Activated CD4-positive, alpha-beta T cell treated with anti-CD3 and anti-CD28 coated beads, Interleukin-2, amount 10 ng/mL, durations not matched to agents 7 days and 5 days (primary cell): ENCODE measurements at regions not wholly inside any gene's neighbourhood (a gene's known extent, or its start where the extent isn't known, plus 50 kb on each side); places are given as distances from the start of the nearest gene placed in this dataset.
"Not testable (repeated sequence)": the region's sequence is repeated elsewhere in the genome, so short reads cannot be mapped to it uniquely, and the experiment has no call there.

ENCODE experiments used
- CTCF ChIA-PET: fragments of 350-600 bp; sonication (Branson Sonifier 250); formaldehyde crosslinking; loops from one replicate; lab custom pipeline; 2021; ENCODE audit warnings: antibody characterized with exemption; lab: Charles Lee
- POLR2A ChIA-PET: fragments of 350-600 bp; sonication (Branson Sonifier 250); formaldehyde crosslinking; loops from one replicate; lab custom pipeline; 2021; ENCODE audit warnings: antibody characterized with exemption; lab: Charles Lee
- DNase-seq: peaks from one replicate; pipeline ENCODE4 v3.0.0-alpha.2; 2020
- H3K27ac Mint-ChIP-seq: one replicate; pipeline ENCODE4 v1.8.0; 2021; ENCODE audit warnings: mild to moderate bottlenecking, moderate library complexity, mixed read lengths
- H3K27me3 Mint-ChIP-seq: one replicate; pipeline ENCODE4 v1.8.0; 2021; ENCODE audit warnings: mixed read lengths
- H3K36me3 Mint-ChIP-seq: one replicate; pipeline ENCODE4 v1.8.0; 2021; ENCODE audit warnings: low read depth, mixed read lengths
- H3K4me1 Mint-ChIP-seq: one replicate; pipeline ENCODE4 v1.8.0; 2021; ENCODE audit warnings: mixed read lengths
- H3K4me3 Mint-ChIP-seq: one replicate; pipeline ENCODE4 v1.8.0; 2021; ENCODE audit warnings: mild to moderate bottlenecking, moderate library complexity, mixed read lengths
- H3K9me3 Mint-ChIP-seq: one replicate; pipeline ENCODE4 v1.8.0; 2021; ENCODE audit warnings: mixed read lengths

GRCh38 chr6:144362042-144363018, 77.2 kb downstream of the UTRN start:
- Mint-ChIP-seq H3K36me3 (peaks cover 53% of the 10 kb centered on the region), H3K4me1 (peaks cover 44% of the 10 kb centered on the region), H3K9me3 (no peaks in the 10 kb centered on the region), H3K4me3 (no peak overlapping the region), H3K27ac (no peak overlapping the region), H3K27me3 (no peaks in the 10 kb centered on the region)
- POLR2A ChIA-PET, result no interaction called here
- CTCF ChIA-PET, result no interaction called here
- no peak for DNase-seq

DNA sequence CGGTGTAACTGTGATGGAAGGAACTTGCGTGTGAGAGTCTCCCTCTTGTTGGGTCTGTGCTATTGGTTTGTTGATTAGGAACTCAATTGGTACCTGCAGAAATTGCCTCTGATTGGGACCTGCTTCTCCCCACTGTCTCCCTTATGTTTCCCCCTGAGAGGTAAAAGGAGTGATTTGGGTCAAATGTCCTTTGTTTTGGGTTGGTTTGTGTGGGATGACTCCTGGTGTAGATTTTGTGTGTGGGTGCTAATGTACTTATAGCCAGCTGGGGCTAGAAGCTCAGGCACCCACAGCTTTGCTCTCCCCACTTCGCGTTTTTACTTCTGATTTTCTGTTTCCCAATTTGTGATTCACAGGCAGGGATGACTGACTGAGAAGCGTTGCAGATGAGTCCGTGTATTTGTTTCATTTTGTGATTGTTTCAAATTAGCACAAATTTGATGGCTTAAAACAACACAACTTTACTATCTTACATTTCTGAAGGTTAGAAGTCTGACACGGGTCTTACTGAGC, 79.1 kb downstream of the UTRN start:
- POLR2A ChIA-PET, result no interaction called here
- no peak for DNase-seq

DNA sequence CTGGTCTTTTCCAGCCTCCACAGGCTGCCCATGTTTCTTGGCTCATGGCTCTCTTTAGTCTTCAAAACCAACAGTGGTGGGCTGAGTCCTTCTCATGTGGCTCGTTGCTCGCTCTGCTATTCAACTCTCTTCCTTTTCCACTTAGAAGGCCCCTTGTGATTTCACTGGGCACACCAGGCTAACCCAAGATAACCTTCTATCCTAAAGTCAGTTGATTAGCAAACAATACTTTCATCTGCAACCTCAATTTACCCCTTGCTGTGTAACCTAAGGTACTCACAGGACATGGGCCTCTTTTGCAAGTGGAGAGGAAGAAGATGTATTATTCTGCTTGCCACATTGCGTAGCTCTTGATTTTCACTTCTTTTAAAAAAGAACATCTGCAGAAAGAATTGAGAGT, 79.6 kb downstream of the UTRN start:
- H3K36me3 Mint-ChIP-seq, result peaks cover 63% of the 10 kb centered on the region
- POLR2A ChIA-PET, result no interaction called here
- peaks cover 43% of the 10 kb centered on the region for H3K4me1 Mint-ChIP-seq
- peaks cover 3% of the 10 kb centered on the region for H3K9me3 Mint-ChIP-seq
- no peak overlapping the region for H3K4me3 Mint-ChIP-seq
- DNase-seq, result no peak
- no peaks in the 10 kb centered on the region for H3K27me3 Mint-ChIP-seq
- CTCF ChIA-PET, result no interaction called here
- H3K27ac Mint-ChIP-seq, result no peak overlapping the region

More for the DNA sequence above, 79.1 kb downstream of the UTRN start:
- Mint-ChIP-seq H3K4me1 (peaks cover 43% of the 10 kb centered on the region), H3K27ac (no peak overlapping the region), H3K9me3 (no peaks in the 10 kb centered on the region), H3K27me3 (no peaks in the 10 kb centered on the region), H3K4me3 (no peak overlapping the region), H3K36me3 (peaks cover 59% of the 10 kb centered on the region)
- CTCF ChIA-PET, result interaction anchor here (1.3 kb wide), 1 partner anchor 49 kb away, joined by 3 read pairs; no protein-coding TSS in a partner anchor

- Mint-ChIP-seq H3K27me3 (no peaks in the 10 kb centered on the region), H3K4me1 (peaks cover 42% of the 10 kb centered on the region), H3K27ac (no peak overlapping the region), H3K4me3 (no peak overlapping the region), H3K36me3 (peaks cover 68% of the 10 kb centered on the region), H3K9me3 (peaks cover 5% of the 10 kb centered on the region)
- POLR2A ChIA-PET, result no interaction called here
- CTCF ChIA-PET, result no interaction called here
- DNase-seq, result no peak
Observed at GRCh38 chr6:144365271-144365670, 80.1 kb downstream of the UTRN start.

DNA sequence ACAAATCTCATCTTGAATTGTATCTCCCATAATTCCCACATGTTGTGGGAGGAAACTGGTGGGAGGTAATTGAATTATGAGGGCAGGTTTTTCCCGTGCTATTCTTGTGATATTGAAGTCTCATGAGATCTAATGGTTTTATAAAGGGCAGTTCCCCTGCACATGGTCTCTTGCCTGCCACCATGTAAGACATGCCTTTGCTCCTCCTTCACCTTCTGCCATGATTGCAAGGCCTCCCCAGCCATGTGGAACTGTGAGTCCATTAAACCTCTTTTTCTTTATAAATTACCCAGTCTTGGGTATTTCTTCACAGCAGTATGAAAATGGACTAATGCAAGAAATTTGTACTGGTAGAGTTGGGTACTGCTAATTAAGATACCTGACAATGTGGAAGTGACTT, 84.6 kb downstream of the UTRN start:
- H3K9me3 Mint-ChIP-seq, POLR2A ChIA-PET, H3K27ac Mint-ChIP-seq, DNase-seq, CTCF ChIA-PET, H3K4me3 Mint-ChIP-seq, H3K27me3 Mint-ChIP-seq, H3K4me1 Mint-ChIP-seq: not testable (repeated sequence)
- H3K36me3 Mint-ChIP-seq, result peaks cover 66% of the 10 kb centered on the region

DNA sequence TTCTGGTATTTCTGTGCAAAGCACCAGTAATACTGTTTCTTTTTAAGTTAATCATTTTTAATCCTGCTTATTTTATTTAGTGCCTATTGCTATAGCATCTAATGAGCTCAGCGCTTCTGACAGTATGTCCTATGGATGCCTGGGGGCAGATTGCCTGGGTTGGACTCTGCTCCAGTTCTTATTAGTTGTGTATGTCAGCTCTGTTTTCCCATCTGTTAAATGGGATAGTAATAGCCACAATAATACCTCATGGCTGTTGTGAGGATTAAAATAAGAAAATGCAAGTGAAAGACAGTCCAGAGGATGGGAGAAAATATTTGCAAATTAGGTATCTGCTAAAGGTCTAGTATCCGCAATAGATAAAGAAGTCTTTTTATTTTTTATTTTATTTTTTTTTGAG, 87.0 kb downstream of the UTRN start:
- ChIA-PET POLR2A (no interaction called here), CTCF (no interaction called here)
- H3K27me3 Mint-ChIP-seq, result no peaks in the 10 kb centered on the region
- H3K36me3 Mint-ChIP-seq, result peaks cover 58% of the 10 kb centered on the region
- no peak overlapping the region for H3K27ac Mint-ChIP-seq
- H3K9me3 Mint-ChIP-seq, result peaks cover 8% of the 10 kb centered on the region
- no peak overlapping the region for H3K4me3 Mint-ChIP-seq
- DNase-seq, result no peak
- H3K4me1 Mint-ChIP-seq, result peaks cover 6% of the 10 kb centered on the region

GRCh38 chr6:144372611-144373594, 87.8 kb downstream of the UTRN start:
- no peak for DNase-seq
- Mint-ChIP-seq H3K9me3 (peaks cover 8% of the 10 kb centered on the region), H3K4me1 (peaks cover 14% of the 10 kb centered on the region), H3K27me3 (no peaks in the 10 kb centered on the region), H3K27ac (peak overlapping the region; percentile 25), H3K4me3 (no peak overlapping the region), H3K36me3 (peaks cover 58% of the 10 kb centered on the region)
- ChIA-PET CTCF (no interaction called here), POLR2A (no interaction called here)

GRCh38 chr6:144374525-144374924, 89.4 kb downstream of the UTRN start:
- POLR2A ChIA-PET, H3K4me3 Mint-ChIP-seq, DNase-seq, H3K27me3 Mint-ChIP-seq, CTCF ChIA-PET, H3K27ac Mint-ChIP-seq: not testable (repeated sequence)
- Mint-ChIP-seq H3K9me3 (peaks cover 10% of the 10 kb centered on the region), H3K36me3 (peaks cover 56% of the 10 kb centered on the region), H3K4me1 (peaks cover 25% of the 10 kb centered on the region)

GRCh38 chr6:144377586-144378210, 92.6 kb downstream of the UTRN start:
- POLR2A ChIA-PET, result no interaction called here
- peaks cover 26% of the 10 kb centered on the region for H3K9me3 Mint-ChIP-seq
- CTCF ChIA-PET, result no interaction called here
- no peaks in the 10 kb centered on the region for H3K27me3 Mint-ChIP-seq
- no peak overlapping the region for H3K4me3 Mint-ChIP-seq
- H3K27ac Mint-ChIP-seq, result no peak overlapping the region
- peaks cover 25% of the 10 kb centered on the region for H3K4me1 Mint-ChIP-seq
- H3K36me3 Mint-ChIP-seq, result peaks cover 57% of the 10 kb centered on the region
- no peak for DNase-seq

DNA sequence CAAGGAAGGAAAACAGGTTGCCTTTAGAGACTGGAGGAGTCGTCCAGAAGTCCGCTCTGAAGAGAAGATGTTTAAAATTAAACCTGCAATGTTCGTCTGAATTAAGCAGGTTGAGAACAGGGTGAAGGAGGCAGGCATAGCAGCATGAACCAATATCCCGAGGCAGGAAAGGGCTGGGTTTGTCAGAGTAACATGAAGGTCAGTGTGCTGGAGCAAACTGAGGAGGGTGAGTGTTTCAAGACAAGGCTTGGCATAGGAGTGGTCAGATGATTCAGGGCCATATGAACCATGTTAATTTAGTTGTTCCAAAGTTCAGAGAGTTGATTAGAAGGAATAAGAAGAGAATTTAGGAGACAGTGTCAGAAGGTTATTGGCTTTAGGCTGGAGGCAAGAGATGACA, 93.3 kb downstream of the UTRN start:
- H3K4me1 Mint-ChIP-seq, result peaks cover 25% of the 10 kb centered on the region
- H3K4me3 Mint-ChIP-seq, result no peak overlapping the region
- peaks cover 28% of the 10 kb centered on the region for H3K9me3 Mint-ChIP-seq
- no peaks in the 10 kb centered on the region for H3K27me3 Mint-ChIP-seq
- POLR2A ChIA-PET, result no interaction called here
- CTCF ChIA-PET, result interaction anchor here (1.1 kb wide), 1 partner anchor 160 kb away, joined by 3 read pairs; no protein-coding TSS in a partner anchor
- no peak overlapping the region for H3K27ac Mint-ChIP-seq
- H3K36me3 Mint-ChIP-seq, result peaks cover 55% of the 10 kb centered on the region
- DNase-seq, result no peak

GRCh38 chr6:144379356-144379755, 94.2 kb downstream of the UTRN start:
- no peak overlapping the region for H3K4me3 Mint-ChIP-seq
- DNase-seq, result no peak
- CTCF ChIA-PET, result interaction anchor here (1.1 kb wide), 1 partner anchor 161 kb away, joined by 3 read pairs; no protein-coding TSS in a partner anchor

GRCh38 chr6:144381499-144381898, 96.4 kb downstream of the UTRN start:
- CTCF ChIA-PET, result interaction anchor here (2.0 kb wide), 1 partner anchor 10 kb away, joined by 8 read pairs; no protein-coding TSS in a partner anchor
- H3K27ac Mint-ChIP-seq, H3K4me3 Mint-ChIP-seq, H3K27me3 Mint-ChIP-seq, POLR2A ChIA-PET, DNase-seq: not testable (repeated sequence)
- H3K4me1 Mint-ChIP-seq, result peaks cover 34% of the 10 kb centered on the region
- H3K36me3 Mint-ChIP-seq, result peaks cover 59% of the 10 kb centered on the region
- peaks cover 32% of the 10 kb centered on the region for H3K9me3 Mint-ChIP-seq

More at GRCh38 chr6:144379356-144379755, 94.2 kb downstream of the UTRN start:
- Mint-ChIP-seq H3K27ac (no peak overlapping the region), H3K9me3 (peaks cover 30% of the 10 kb centered on the region), H3K36me3 (peaks cover 59% of the 10 kb centered on the region), H3K4me1 (peaks cover 31% of the 10 kb centered on the region), H3K27me3 (no peaks in the 10 kb centered on the region)
- POLR2A ChIA-PET, result no interaction called here
